HCT116 (cell line): ENCODE measurements at regions not wholly inside any gene's neighbourhood (a gene's known extent, or its start where the extent isn't known, plus 50 kb on each side); places are given as distances from the start of the nearest gene placed in this dataset.

Source experiments
- ATAC-seq: fragments of 200-7000 bp; cut with Tn5 transposase; 2 replicates; pipeline ENCODE4 v1.9.1; 2020; ENCODE audit warnings: mild to moderate bottlenecking, moderate library complexity
- BruUV-seq: library from RNA; stranded (reverse); fragments of 400-500 nt; replicated peaks from 2 replicates; lab custom pipeline; 2021; lab: Mats Ljungman, UMichigan
- CTCF ChIA-PET: fragments of 300-600 bp; sonication (Branson Sonifier 250); formaldehyde crosslinking; loops from one replicate; lab custom pipeline; 2021; ENCODE audit warnings: antibody characterized with exemption; lab: Charles Lee
- POLR2A ChIA-PET: fragments of 300-600, 350-600 bp; sonication (Branson Sonifier 250); formaldehyde crosslinking; loops from one replicate; lab custom pipeline; 2021; ENCODE audit warnings: antibody characterized with exemption; lab: Charles Lee
- RAD21 ChIA-PET, 2 experiments: fragments of 300-600 bp; sonication (Branson Sonifier 250); formaldehyde crosslinking; loops; one replicate each; lab custom pipeline; 2023; ENCODE audit warnings: low total read pairs in 2 of 2; ENCODE audit not compliant: uncharacterized antibody in 2 of 2, unreplicated experiment in 2 of 2, low non-redundant PET in 1 of 2; lab: Charles Lee
- DNase-seq: peaks from one replicate; pipeline ENCODE4 v3.0.0-alpha.2; 2010; ENCODE audit warnings: low read depth, low spot score
- H2AFZ ChIP-seq: fragments of 200-600 bp; shearing (Covaris generic), sonication (generic); 2 replicates; pipeline ENCODE4 v1.6.1; 2017; ENCODE audit warnings: low read depth, mixed run types, mixed read lengths, antibody characterized with exemption, low read length; ENCODE audit not compliant: poor library complexity, severe bottlenecking
- H3K27ac ChIP-seq: 2 replicates; pipeline ENCODE4 v1.5.1; 2012; ENCODE audit warnings: low read depth, low read length
- H3K27me3 ChIP-seq: fragments of 200-600 bp; sonication (generic); 2 replicates; pipeline ENCODE4 v1.6.1; 2016; ENCODE audit warnings: mixed run types, low read length, mixed read lengths; ENCODE audit not compliant: insufficient read depth
- H3K36me3 ChIP-seq, 2 experiments: fragments of 200-500 bp in 1 of 2; fragments of 200-600 bp in 1 of 2; sonication (Bioruptor generic) in 1 of 2; sonication (generic) in 1 of 2; 2 replicates each; pipeline versions ENCODE4 v1.5.1 to v1.6.1; 2014 to 2016; ENCODE audit warnings: low read length in 2 of 2, inconsistent platforms in 1 of 2, mixed read lengths in 1 of 2, mixed run types in 1 of 2; ENCODE audit not compliant: insufficient read depth in 2 of 2, control insufficient read depth in 1 of 2
- H3K4me1 ChIP-seq, 2 experiments: fragments of 200-600 bp in 1 of 2; sonication (generic) in 1 of 2; 2 replicates each; pipeline versions ENCODE4 v1.5.1 to v1.6.1; 2012 to 2017; ENCODE audit warnings: low read length in 2 of 2, inconsistent platforms in 1 of 2, mild to moderate bottlenecking in 1 of 2, mixed read lengths in 1 of 2, mixed run types in 1 of 2, moderate library complexity in 1 of 2; ENCODE audit not compliant: insufficient read depth in 2 of 2, control insufficient read depth in 1 of 2
- H3K4me2 ChIP-seq: fragments of 200-600 bp; sonication (generic); 2 replicates; pipeline ENCODE4 v1.6.1; 2017; ENCODE audit warnings: mixed run types, low read length, mixed read lengths
- H3K4me3 ChIP-seq, 2 experiments: fragments of 200-600 bp in 1 of 2; sonication (generic) in 1 of 2; replicated peaks in 1 of 2; 2 replicates each; pipeline ENCODE4 v1.5.1; 2011 to 2016; ENCODE audit warnings: low read length in 2 of 2, control low read depth in 1 of 2, low read depth in 1 of 2, mild to moderate bottlenecking in 1 of 2, mixed read lengths in 1 of 2, mixed run types in 1 of 2
- H3K79me2 ChIP-seq: fragments of 200-600 bp; sonication (generic); 2 replicates; pipeline ENCODE4 v1.6.1; 2017; ENCODE audit warnings: mild to moderate bottlenecking, mixed run types, low read length, moderate library complexity, mixed read lengths; ENCODE audit not compliant: insufficient read depth
- H3K9ac ChIP-seq: fragments of 200-600 bp; sonication (generic); 2 replicates; pipeline ENCODE4 v1.6.1; 2016; ENCODE audit warnings: low read length, mixed read lengths
- H3K9me2 ChIP-seq: fragments of 200-600 bp; sonication (generic), shearing (Covaris generic); 2 replicates; pipeline ENCODE4 v1.6.1; 2017; ENCODE audit warnings: mixed run types, mild to moderate bottlenecking, moderate library complexity; ENCODE audit not compliant: insufficient read depth
- H3K9me3 ChIP-seq, 2 experiments: fragments of 200-500 bp in 1 of 2; fragments of 200-600 bp in 1 of 2; sonication (Bioruptor generic) in 1 of 2; sonication (generic) in 1 of 2; 2 replicates each; pipeline ENCODE4 v1.6.1; 2014 to 2017; ENCODE audit warnings: low read length in 2 of 2, mixed read lengths in 2 of 2, inconsistent platforms in 1 of 2, low read depth in 1 of 2, mild to moderate bottlenecking in 1 of 2, mixed run types in 1 of 2, moderate library complexity in 1 of 2; ENCODE audit not compliant: control insufficient read depth in 1 of 2, insufficient read depth in 1 of 2
- H4K20me1 ChIP-seq: fragments of 200-600 bp; sonication (generic), shearing (Covaris generic); 2 replicates; pipeline ENCODE4 v1.6.1; 2017; ENCODE audit warnings: mixed run types, mild to moderate bottlenecking, moderate library complexity; ENCODE audit not compliant: insufficient read depth
- CBX3 ChIP-seq: IDR thresholded peaks from 2 replicates; pipeline ENCODE4 v1.6.1; 2012; ENCODE audit warnings: low read depth
- EZH2 ChIP-seq: fragments of 200-600 bp; sonication (generic); IDR thresholded peaks from 2 replicates; pipeline ENCODE4 v1.6.1; 2017; ENCODE audit warnings: antibody characterized with exemption, mixed run types
- EZH2phosphoT487 ChIP-seq: fragments of 200-600 bp; IDR thresholded peaks from 2 replicates; pipeline ENCODE4 v1.6.1; 2018; ENCODE audit warnings: antibody characterized with exemption, borderline replicate concordance
- FOSL1 ChIP-seq: IDR thresholded peaks from 2 replicates; pipeline ENCODE4 v1.6.1; 2012; ENCODE audit warnings: low read depth
- JUND ChIP-seq: IDR thresholded peaks from 2 replicates; pipeline ENCODE4 v1.6.1; 2012
- POLR2AphosphoS5 ChIP-seq: IDR thresholded peaks from 2 replicates; pipeline ENCODE4 v1.6.1; 2011; ENCODE audit warnings: mild to moderate bottlenecking, low read depth, low read length, moderate library complexity
- RAD21 ChIP-seq: IDR thresholded peaks from 2 replicates; pipeline ENCODE4 v1.6.1; 2012; ENCODE audit warnings: low read depth, mild to moderate bottlenecking
- SIN3A ChIP-seq: IDR thresholded peaks from 2 replicates; pipeline ENCODE4 v1.6.1; 2012; ENCODE audit warnings: low read depth
- SRF ChIP-seq: IDR thresholded peaks from 2 replicates; pipeline ENCODE4 v1.6.1; 2012; ENCODE audit warnings: low read depth
- ZFX ChIP-seq: fragments of 450-650 bp; IDR thresholded peaks from 2 replicates; pipeline ENCODE4 v1.6.1; 2017
- ZNF274 ChIP-seq: fragments of 200-500 bp; sonication (Bioruptor generic); IDR thresholded peaks from 2 replicates; pipeline ENCODE4 v1.6.1; 2014; ENCODE audit warnings: mild to moderate bottlenecking, low read depth, low read length, inconsistent platforms
- intact Hi-C: fragments of 100-400 bp; cut with micrococcal nuclease; formaldehyde crosslinking; loops from 2 replicates; pipeline ENCODE4 v1.10.0; 2022
- TF ChIP-seq, protein P1 (sequence below), 3 experiments: fragments of 200-600 bp in 1 of 3; sonication (generic) in 1 of 3; IDR thresholded peaks in 2 of 3; conservative IDR thresholded peaks in 1 of 3; 2 replicates each; pipeline ENCODE4 v1.5.1; 2012 to 2017; ENCODE audit warnings: low read depth in 2 of 3, low read length in 2 of 3, antibody characterized with exemption in 1 of 3, borderline replicate concordance in 1 of 3, control low read depth in 1 of 3, mild to moderate bottlenecking in 1 of 3, mixed read lengths in 1 of 3, mixed run types in 1 of 3, moderate library complexity in 1 of 3; ENCODE audit not compliant: insufficient read depth in 1 of 3
- TF ChIP-seq, protein P2 (sequence below): IDR thresholded peaks from 2 replicates; pipeline ENCODE4 v1.6.1; 2011; ENCODE audit warnings: mild to moderate bottlenecking, low read length, moderate library complexity; ENCODE audit not compliant: insufficient replicate concordance; ENCODE audit errors: extremely low read depth
- TF ChIP-seq, protein P3 (sequence below): IDR thresholded peaks from 2 replicates; pipeline ENCODE4 v1.6.1; 2012

DNA sequence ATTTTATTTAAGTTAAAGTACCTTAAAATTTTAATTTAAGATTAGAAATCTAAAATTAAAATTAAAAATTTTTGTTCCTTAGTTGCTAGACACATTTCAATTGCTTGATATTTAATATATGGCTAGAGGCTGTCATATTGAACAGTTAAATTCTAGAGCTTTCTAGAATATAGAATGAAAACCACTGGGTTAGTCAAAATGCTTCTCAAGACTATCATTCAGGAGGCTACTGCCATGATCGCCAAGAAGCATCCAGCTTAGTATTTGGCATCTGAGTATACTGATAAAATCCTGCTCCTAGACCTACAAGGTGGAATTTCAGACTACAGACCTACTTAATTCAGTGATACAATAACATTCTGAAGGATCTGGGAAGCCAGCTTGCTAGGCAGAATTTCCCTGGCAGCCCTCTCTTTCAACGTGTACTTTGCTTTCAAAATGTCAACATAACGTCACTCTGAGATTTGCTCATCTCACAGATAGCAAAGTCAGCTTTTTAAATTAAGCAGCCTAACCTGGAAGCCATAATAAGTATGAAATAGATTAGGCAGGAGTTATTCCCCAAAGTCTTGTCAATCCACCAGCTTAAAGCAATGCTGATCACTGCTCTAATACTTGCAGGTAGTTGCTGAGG lies 525.8 kb downstream of the FSCB start:
- intact Hi-C loops = no loop called here
- no peaks in the 10 kb centered on the region for H3K9me2 ChIP-seq
- BruUV-seq = no TSS peak
- H3K9ac ChIP-seq = no peak overlapping the region
- no peaks in the 10 kb centered on the region for H3K9me3 ChIP-seq
- no peaks in the 10 kb centered on the region for H3K79me2 ChIP-seq
- ChIA-PET RAD21 (no interaction called here), CTCF (no interaction called here)
- H3K4me1 ChIP-seq = no peaks in the 10 kb centered on the region
- H3K36me3 ChIP-seq = no peaks in the 10 kb centered on the region
- no peak overlapping the region for H2AFZ ChIP-seq
- H3K4me3 ChIP-seq = no peak overlapping the region
- H3K27ac ChIP-seq = no peak overlapping the region
- DNase-seq = no peak
- H3K27me3 ChIP-seq = no peaks in the 10 kb centered on the region
- H3K4me2 ChIP-seq = no peak overlapping the region
- TF ChIP-seq ZNF274 = no peak
- TF ChIP-seq, protein P1, sequence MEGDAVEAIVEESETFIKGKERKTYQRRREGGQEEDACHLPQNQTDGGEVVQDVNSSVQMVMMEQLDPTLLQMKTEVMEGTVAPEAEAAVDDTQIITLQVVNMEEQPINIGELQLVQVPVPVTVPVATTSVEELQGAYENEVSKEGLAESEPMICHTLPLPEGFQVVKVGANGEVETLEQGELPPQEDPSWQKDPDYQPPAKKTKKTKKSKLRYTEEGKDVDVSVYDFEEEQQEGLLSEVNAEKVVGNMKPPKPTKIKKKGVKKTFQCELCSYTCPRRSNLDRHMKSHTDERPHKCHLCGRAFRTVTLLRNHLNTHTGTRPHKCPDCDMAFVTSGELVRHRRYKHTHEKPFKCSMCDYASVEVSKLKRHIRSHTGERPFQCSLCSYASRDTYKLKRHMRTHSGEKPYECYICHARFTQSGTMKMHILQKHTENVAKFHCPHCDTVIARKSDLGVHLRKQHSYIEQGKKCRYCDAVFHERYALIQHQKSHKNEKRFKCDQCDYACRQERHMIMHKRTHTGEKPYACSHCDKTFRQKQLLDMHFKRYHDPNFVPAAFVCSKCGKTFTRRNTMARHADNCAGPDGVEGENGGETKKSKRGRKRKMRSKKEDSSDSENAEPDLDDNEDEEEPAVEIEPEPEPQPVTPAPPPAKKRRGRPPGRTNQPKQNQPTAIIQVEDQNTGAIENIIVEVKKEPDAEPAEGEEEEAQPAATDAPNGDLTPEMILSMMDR (IDR thresholded peaks at IDR 0.05 in 2 of 3, conservative IDR thresholded peaks at IDR 0.05 in 1 of 3; ENCODE audit: borderline replicate concordance in 1 of 3, insufficient read depth in 1 of 3, low read depth in 2 of 3, low read length in 2 of 3) = no peak
- TF ChIP-seq, all 23 proteins: peak for 0
- POLR2A ChIA-PET = no interaction called here
- no peak for ATAC-seq
- no peaks in the 10 kb centered on the region for H4K20me1 ChIP-seq

DNA sequence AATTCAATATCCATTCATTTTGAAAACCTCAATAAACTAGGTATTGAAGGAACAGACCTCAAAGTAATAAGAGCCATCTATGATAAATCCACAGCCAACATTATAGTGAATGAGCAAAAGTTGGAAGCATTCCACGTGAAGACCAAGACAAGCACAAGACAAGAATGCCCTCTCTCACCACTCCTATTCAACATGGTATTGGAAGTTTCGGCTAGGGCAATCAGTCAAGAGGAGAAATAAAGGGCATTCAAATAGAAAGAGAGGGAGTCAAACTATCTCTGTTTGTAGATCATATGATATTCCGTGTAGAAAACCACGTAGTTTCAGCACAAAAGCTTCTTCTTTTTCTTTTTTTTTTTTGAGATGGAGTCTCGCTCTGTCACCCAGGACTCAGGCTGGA lies 550.3 kb downstream of the FSCB start:
- Histone ChIP-seq H3K4me3 (no peak overlapping the region), H3K9me2 (no peaks in the 10 kb centered on the region), H3K4me2 (no peak overlapping the region), H3K79me2 (no peaks in the 10 kb centered on the region), H2AFZ (no peak overlapping the region), H3K27ac (no peak overlapping the region), H4K20me1 (no peaks in the 10 kb centered on the region), H3K4me1 (no peaks in the 10 kb centered on the region), H3K36me3 (no peaks in the 10 kb centered on the region), H3K27me3 (no peaks in the 10 kb centered on the region), H3K9ac (no peak overlapping the region), H3K9me3 (no peaks in the 10 kb centered on the region)
- no TSS peak for BruUV-seq
- ChIA-PET CTCF (no interaction called here), RAD21 (no interaction called here), POLR2A (no interaction called here)
- intact Hi-C loops = no loop called here
- no peak for ATAC-seq
- no peak for DNase-seq
- TF ChIP-seq EZH2 (no peak), SRF (no peak), RAD21 (no peak), JUND (no peak), CBX3 (no peak), POLR2AphosphoS5 (no peak), FOSL1 (no peak), ZFX (no peak), EZH2phosphoT487 (no peak), SIN3A (no peak)
- TF ChIP-seq, protein P2, sequence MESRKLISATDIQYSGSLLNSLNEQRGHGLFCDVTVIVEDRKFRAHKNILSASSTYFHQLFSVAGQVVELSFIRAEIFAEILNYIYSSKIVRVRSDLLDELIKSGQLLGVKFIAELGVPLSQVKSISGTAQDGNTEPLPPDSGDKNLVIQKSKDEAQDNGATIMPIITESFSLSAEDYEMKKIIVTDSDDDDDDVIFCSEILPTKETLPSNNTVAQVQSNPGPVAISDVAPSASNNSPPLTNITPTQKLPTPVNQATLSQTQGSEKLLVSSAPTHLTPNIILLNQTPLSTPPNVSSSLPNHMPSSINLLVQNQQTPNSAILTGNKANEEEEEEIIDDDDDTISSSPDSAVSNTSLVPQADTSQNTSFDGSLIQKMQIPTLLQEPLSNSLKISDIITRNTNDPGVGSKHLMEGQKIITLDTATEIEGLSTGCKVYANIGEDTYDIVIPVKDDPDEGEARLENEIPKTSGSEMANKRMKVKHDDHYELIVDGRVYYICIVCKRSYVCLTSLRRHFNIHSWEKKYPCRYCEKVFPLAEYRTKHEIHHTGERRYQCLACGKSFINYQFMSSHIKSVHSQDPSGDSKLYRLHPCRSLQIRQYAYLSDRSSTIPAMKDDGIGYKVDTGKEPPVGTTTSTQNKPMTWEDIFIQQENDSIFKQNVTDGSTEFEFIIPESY = no peak
- TF ChIP-seq, protein P1 (IDR thresholded peaks at IDR 0.05 in 2 of 3, conservative IDR thresholded peaks at IDR 0.05 in 1 of 3; ENCODE audit: borderline replicate concordance in 1 of 3, insufficient read depth in 1 of 3, low read depth in 2 of 3, low read length in 2 of 3) = no peak
- TF ChIP-seq, protein P3, sequence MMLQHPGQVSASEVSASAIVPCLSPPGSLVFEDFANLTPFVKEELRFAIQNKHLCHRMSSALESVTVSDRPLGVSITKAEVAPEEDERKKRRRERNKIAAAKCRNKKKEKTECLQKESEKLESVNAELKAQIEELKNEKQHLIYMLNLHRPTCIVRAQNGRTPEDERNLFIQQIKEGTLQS = no peak
